ENCODE measurements at regions not wholly inside any gene's neighbourhood (a gene's known extent, or its start where the extent isn't known, plus 50 kb on each side); places are given as distances from the start of the nearest gene placed in this dataset.
"Not testable (repeated sequence)": the region's sequence is repeated elsewhere in the genome, so short reads cannot be mapped to it uniquely, and the experiment has no call there.

- H3K4me1 Mint-ChIP-seq (ENCODE audit: low read depth in 2 of 2); H3K27ac Mint-ChIP-seq; H3K27me3 Mint-ChIP-seq; ATAC-seq (replicated peaks); H3K36me3 Mint-ChIP-seq (ENCODE audit: insufficient read depth); DNase-seq; H3K9me3 Mint-ChIP-seq; H3K4me3 Mint-ChIP-seq: not testable (repeated sequence)
These were observed 707.2 kb upstream of the TPTE start for GRCh38 chr21:9813894-9814814.

DNA sequence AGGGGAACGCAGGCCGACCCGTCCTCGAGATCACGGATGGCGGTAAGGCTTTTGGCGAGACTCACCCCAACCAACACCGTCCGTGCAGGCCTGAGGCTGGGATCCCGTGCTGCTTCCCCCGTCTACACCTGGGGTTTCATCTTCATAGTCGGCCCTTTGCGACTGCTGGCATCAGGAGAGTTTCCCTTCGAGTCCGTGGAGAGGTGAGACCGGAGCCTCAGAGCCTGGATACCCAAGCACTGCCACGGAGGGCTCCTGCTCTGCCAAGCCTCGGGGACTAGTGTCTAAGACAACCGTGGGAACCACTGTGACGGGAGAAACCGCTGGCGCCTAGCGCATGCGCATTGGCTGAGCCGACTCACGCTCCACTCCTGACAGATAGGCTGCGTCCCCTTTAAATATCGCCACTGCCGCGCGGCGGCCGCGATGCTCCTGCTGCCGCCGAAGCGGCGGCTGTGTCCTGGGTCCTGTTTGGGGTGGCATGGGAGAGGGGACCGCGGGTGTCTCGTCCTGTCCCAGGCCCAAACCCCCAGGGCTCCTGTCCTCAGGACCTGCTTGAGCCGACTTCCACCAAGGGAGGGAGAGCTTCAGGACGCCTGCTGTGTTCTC lies 706.1 kb upstream of the TPTE start:
- not testable (repeated sequence) for H3K4me1 Mint-ChIP-seq (ENCODE audit: low read depth in 2 of 2); H3K4me3 Mint-ChIP-seq; H3K27me3 Mint-ChIP-seq; H3K27ac Mint-ChIP-seq; ATAC-seq (replicated peaks); H3K9me3 Mint-ChIP-seq; DNase-seq; H3K36me3 Mint-ChIP-seq (ENCODE audit: insufficient read depth)

GRCh38 chr21:9816734-9817334 lies 704.5 kb upstream of the TPTE start:
- not testable (repeated sequence) for H3K9me3 Mint-ChIP-seq; DNase-seq; H3K36me3 Mint-ChIP-seq (ENCODE audit: insufficient read depth); H3K27ac Mint-ChIP-seq; H3K4me1 Mint-ChIP-seq (ENCODE audit: low read depth in 2 of 2); H3K4me3 Mint-ChIP-seq; H3K27me3 Mint-ChIP-seq; ATAC-seq (replicated peaks)

DNA sequence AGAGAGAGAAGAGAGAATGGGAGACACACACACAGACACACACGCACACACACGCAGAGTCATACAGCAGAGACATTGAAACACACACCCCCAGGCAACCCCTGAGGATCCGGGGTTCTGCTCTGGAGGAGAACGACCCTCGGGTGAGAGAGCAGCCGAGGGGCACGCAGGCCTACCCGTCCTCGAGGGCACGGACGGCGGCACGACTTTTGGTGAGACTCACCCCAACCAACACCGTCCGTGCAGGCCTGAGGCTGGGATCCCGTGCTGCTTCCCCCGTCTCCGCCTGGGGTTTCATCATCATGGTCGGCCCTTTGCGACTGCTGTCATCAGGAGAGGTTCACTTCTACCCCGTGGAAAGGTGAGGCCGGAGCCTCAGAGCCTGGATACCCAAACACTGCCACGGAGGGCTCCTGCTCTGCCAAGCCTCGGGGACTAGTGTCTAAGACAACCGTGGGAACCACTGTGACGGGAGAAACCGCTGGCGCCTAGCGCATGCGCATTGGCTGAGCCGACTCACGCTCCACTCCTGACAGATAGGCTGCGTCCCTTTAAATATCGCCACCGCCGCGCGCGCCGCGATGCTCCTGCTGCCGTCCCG lies 703.4 kb upstream of the TPTE start:
- not testable (repeated sequence) for H3K4me1 Mint-ChIP-seq (ENCODE audit: low read depth in 2 of 2); H3K9me3 Mint-ChIP-seq; H3K36me3 Mint-ChIP-seq (ENCODE audit: insufficient read depth); H3K27me3 Mint-ChIP-seq; H3K4me3 Mint-ChIP-seq; DNase-seq; H3K27ac Mint-ChIP-seq; ATAC-seq (replicated peaks)

DNA sequence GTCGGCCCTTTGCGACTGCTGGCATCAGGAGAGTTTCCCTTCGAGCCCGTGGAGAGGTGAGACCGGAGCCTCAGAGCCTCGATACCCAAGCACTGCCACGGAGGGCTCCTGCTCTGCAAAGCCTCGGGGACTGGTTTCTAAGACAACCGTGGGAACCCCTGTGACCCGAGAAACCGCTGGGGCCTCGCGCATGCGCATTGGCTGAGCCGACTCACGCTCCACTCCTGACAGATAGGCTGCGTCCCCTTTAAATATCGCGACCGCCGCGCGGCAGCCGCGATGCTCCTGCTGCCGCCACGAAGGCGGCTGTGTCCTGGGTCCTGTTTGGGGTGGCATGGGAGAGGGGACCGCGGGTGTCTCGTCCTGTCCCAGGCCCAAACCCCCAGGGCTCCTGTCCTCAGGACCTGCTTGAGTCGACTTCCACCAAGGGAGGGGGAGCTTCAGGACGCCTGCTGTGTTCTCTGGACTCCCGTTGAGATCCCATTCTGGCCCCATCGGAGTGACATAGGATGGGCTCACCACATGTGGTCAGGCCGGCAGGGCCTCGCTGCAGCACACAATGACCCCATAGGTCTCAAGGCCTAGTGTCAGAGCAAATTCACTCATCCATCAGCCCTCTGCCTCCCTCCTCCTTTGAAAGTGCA lies 701.7 kb upstream of the TPTE start:
- not testable (repeated sequence) for H3K9me3 Mint-ChIP-seq; H3K27ac Mint-ChIP-seq; H3K4me3 Mint-ChIP-seq; H3K4me1 Mint-ChIP-seq (ENCODE audit: low read depth in 2 of 2); DNase-seq; H3K27me3 Mint-ChIP-seq; ATAC-seq (replicated peaks); H3K36me3 Mint-ChIP-seq (ENCODE audit: insufficient read depth)

DNA sequence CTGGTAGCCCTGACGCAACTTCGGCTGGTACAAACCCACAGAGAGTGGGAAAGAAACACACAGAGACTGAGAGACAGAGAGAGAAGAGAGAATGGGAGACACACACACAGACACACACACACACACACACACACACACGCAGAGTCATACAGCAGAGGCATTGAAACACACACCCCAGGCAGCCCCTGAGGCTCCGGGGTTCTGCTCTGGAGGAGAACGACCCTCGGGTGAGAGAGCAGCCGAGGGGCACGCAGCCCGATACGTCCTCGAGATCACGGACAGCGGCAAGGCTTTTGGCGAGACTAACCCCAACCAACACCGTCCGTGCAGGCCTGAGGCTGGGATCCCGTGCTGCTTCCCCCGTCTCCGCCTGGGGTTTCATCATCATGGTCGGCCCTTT lies 700.8 kb upstream of the TPTE start:
- not testable (repeated sequence) for H3K36me3 Mint-ChIP-seq (ENCODE audit: insufficient read depth); H3K27me3 Mint-ChIP-seq; H3K4me3 Mint-ChIP-seq; ATAC-seq (replicated peaks); H3K4me1 Mint-ChIP-seq (ENCODE audit: low read depth in 2 of 2); H3K9me3 Mint-ChIP-seq; H3K27ac Mint-ChIP-seq; DNase-seq

DNA sequence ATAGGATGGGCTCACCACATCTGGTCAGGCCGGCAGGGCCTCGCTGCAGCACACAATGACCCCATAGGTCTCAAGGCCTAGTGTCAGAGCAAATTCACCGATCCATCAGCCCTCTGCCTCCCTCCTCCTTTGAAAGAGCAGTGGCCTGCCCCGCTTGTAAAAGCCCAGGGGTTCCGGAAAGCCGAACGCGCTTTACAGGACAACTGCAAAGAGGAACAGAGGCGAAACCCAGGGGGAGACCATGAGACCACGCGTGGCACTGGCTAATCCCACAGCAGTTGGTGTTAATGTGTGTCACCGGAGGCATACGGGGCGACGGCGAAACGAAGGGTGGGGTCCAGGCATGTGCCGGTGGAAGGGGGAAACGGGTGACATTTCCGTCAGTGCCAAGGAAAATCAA lies 699.9 kb upstream of the TPTE start:
- H3K27me3 Mint-ChIP-seq; DNase-seq; H3K4me1 Mint-ChIP-seq (ENCODE audit: low read depth in 2 of 2); H3K9me3 Mint-ChIP-seq; H3K4me3 Mint-ChIP-seq; ATAC-seq (replicated peaks); H3K36me3 Mint-ChIP-seq (ENCODE audit: insufficient read depth); H3K27ac Mint-ChIP-seq: not testable (repeated sequence)

- H3K4me3 Mint-ChIP-seq; H3K9me3 Mint-ChIP-seq; H3K4me1 Mint-ChIP-seq (ENCODE audit: low read depth in 2 of 2); DNase-seq; H3K36me3 Mint-ChIP-seq (ENCODE audit: insufficient read depth); H3K27me3 Mint-ChIP-seq; H3K27ac Mint-ChIP-seq; ATAC-seq (replicated peaks): not testable (repeated sequence)
These were observed 699.1 kb upstream of the TPTE start for GRCh38 chr21:9822093-9822820.

DNA sequence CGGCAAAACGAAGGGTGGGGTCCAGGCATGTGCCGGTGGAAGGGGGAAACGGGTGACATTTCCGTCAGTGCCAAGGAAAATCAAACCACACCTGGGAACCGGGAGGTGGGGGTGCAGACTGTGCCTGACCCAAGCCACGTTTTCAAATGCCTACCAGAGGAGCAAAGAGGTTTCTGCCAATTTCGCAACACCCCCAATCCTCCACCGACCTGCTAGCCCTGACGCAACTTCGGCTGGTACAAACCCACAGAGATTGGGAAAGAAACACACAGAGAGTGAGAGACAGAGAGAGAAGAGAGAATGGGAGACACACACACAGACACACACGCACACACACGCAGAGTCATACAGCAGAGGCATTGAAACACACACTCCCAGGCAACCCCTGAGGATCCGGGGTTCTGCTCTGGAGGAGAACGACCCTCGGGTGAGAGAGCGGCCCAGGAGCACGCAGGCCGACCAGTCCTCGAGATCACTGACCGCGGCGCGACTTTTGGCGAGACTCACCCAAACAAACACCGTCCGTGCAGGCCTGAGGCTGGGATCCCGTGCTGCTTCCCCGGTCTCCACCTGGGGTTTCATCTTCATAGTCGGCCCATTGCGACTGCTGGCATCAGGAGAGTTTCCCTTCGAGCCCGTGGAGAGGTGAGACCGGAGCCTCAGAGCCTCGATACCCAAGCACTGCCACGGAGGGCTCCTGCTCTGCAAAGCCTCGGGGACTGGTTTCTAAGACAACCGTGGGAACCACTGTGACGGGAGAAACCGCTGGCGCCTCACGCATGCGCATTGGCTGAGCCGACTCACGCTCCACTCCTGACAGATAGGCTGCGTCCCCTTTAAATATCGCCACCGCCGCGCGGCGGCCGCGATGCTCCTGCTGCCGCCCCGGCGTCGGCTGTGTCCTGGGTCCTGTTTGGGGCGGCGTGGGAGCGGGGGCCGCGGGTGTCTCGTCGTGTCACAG lies 697.9 kb upstream of the TPTE start:
- not testable (repeated sequence) for H3K27ac Mint-ChIP-seq; H3K27me3 Mint-ChIP-seq; H3K4me1 Mint-ChIP-seq (ENCODE audit: low read depth in 2 of 2); H3K4me3 Mint-ChIP-seq; H3K36me3 Mint-ChIP-seq (ENCODE audit: insufficient read depth); DNase-seq; H3K9me3 Mint-ChIP-seq; ATAC-seq (replicated peaks)

DNA sequence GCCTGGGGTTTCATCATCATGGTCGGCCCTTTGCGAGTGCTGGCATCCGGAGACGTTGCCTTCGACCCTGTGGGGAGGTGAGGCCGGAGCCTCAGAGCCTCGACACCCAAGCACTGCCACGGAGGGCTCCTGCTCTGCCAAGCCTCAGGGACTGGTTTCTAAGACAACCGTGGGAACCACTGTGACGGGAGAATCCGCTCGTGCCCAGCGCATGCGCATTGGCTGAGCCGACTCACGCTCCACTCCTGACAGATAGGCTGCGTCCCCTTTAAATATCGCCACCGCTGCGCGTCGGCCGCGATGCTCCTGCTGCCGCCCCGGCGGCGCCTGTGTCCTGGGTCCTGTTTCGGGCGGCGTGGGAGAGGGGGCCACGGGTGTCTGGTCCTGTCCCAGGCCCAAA lies 690.6 kb upstream of the TPTE start:
- H3K27me3 Mint-ChIP-seq; H3K27ac Mint-ChIP-seq; H3K4me1 Mint-ChIP-seq (ENCODE audit: low read depth in 2 of 2); DNase-seq; ATAC-seq (replicated peaks); H3K4me3 Mint-ChIP-seq; H3K36me3 Mint-ChIP-seq (ENCODE audit: insufficient read depth); H3K9me3 Mint-ChIP-seq: not testable (repeated sequence)

GRCh38 chr21:9832751-9833150 lies 688.6 kb upstream of the TPTE start:
- H3K9me3 Mint-ChIP-seq; H3K27ac Mint-ChIP-seq; ATAC-seq (replicated peaks); H3K4me1 Mint-ChIP-seq (ENCODE audit: low read depth in 2 of 2); H3K36me3 Mint-ChIP-seq (ENCODE audit: insufficient read depth); DNase-seq; H3K27me3 Mint-ChIP-seq; H3K4me3 Mint-ChIP-seq: not testable (repeated sequence)

- peaks cover 11 to 22% of the 10 kb centered on the region in 2 donors for H3K9me3 Mint-ChIP-seq
- not testable (repeated sequence) for H3K36me3 Mint-ChIP-seq (ENCODE audit: insufficient read depth); H3K4me1 Mint-ChIP-seq (ENCODE audit: low read depth in 2 of 2); DNase-seq; H3K27me3 Mint-ChIP-seq; ATAC-seq (replicated peaks); H3K27ac Mint-ChIP-seq; H3K4me3 Mint-ChIP-seq
These were observed 684.8 kb upstream of the TPTE start for GRCh38 chr21:9836547-9836946.

Measured in effector memory CD8-positive, alpha-beta T cell (primary cell).